ENCODE measurements at regions not wholly inside any gene's neighbourhood (a gene's known extent, or its start where the extent isn't known, plus 50 kb on each side); places are given as distances from the start of the nearest gene placed in this dataset.

- intact Hi-C loops (cut with micrococcal nuclease) (no loop called here), in situ Hi-C loops (cut with MboI) (loop anchor here (10.0 kb wide), 1 partner anchor 163 kb away; no protein-coding TSS in a partner anchor)
- Histone ChIP-seq H4K20me1 (replicated peaks; ENCODE audit: control insufficient read depth, insufficient read depth, low read length) (no peaks in the 10 kb centered on the region), H3K4me3 (no peak overlapping the region), H2AFZ (ENCODE audit: low read depth, low read length) (no peak overlapping the region), H3K79me2 (ENCODE audit: control insufficient read depth, insufficient read depth, low read length) (no peaks in the 10 kb centered on the region), H3K9me1 (ENCODE audit: control insufficient read depth, insufficient read depth, low read length) (no peaks in the 10 kb centered on the region), H3K27ac (ENCODE audit: extremely low read depth, low read depth, low read length) (no peak overlapping the region), H3K9ac (ENCODE audit: insufficient read depth in 1 of 2, low read depth in 2 of 2, low read length in 2 of 2) (no peak overlapping the region), H3K36me3 (ENCODE audit: control insufficient read depth, insufficient read depth, low read length) (no peaks in the 10 kb centered on the region), H3K9me3 (replicated peaks; ENCODE audit: control insufficient read depth, insufficient read depth, low read depth, low read length) (no peaks in the 10 kb centered on the region), H3K27me3 (ENCODE audit: control insufficient read depth in 2 of 2, insufficient read depth in 2 of 2, low read length in 2 of 2) (0 out of 5 replicates have a peak, but pooled peaks cover 0 to 2% of the 10 kb centered on the region in 2 experiments), H3K4me2 (ENCODE audit: insufficient read depth, low read length) (no peak overlapping the region), H3K4me1 (replicated peaks in 1 of 2; ENCODE audit: control insufficient read depth in 2 of 2, insufficient read depth in 2 of 2, low read length in 2 of 2) (no peaks in the 10 kb centered on the region; a peak in 1 of 5 replicates)
- 5% methylated on average over 3 of the region's 3 CpGs for WGBS (ENCODE audit: insufficient coverage, low coverage, missing lambda C conversion rate)
- no TSS peak for BruUV-seq (replicated peaks)
- DNase-seq (ENCODE audit: extremely low read depth in 1 of 4, low spot score in 3 of 4) (no peak), FAIRE-seq (no peak), ATAC-seq (no peak)
- POLR2A ChIA-PET = no interaction called here
- TF ChIP-seq ELK1 (CRISPR knock-in tag; IDR thresholded peaks at IDR 0.05) (no peak), TRIM28 (IDR thresholded peaks at IDR 0.05) (no peak), TAL1 (IDR thresholded peaks at IDR 0.05) (no peak), NCOR1 (IDR thresholded peaks at IDR 0.05) (no peak), SMARCA4 (IDR thresholded peaks at IDR 0.05) (no peak), ZNF592 (IDR thresholded peaks at IDR 0.05) (no peak), ZNF695 (CRISPR knock-in tag; IDR thresholded peaks at IDR 0.05) (no peak), CCAR2 (IDR thresholded peaks at IDR 0.05; ENCODE audit: low read depth, low read length) (no peak), RAD51 (IDR thresholded peaks at IDR 0.05; ENCODE audit: borderline replicate concordance, low read depth) (no peak), MECOM (CRISPR knock-in tag; IDR thresholded peaks at IDR 0.05) (no peak), ZNF311 (CRISPR knock-in tag; IDR thresholded peaks at IDR 0.05) (no peak), HDAC6 (IDR thresholded peaks at IDR 0.05; ENCODE audit: low read depth, low read length) (no peak)
- CTCF ChIA-PET (ENCODE audit: low intra/inter-chr PET ratio) = no interaction called here
Measured at GRCh38 chr14:34107441-34107840, 156.6 kb upstream of the EGLN3 start.

Data from K562 (cell line).